SU-DHL-6 (cell line): ENCODE measurements at regions not wholly inside any gene's neighbourhood (a gene's known extent, or its start where the extent isn't known, plus 50 kb on each side); places are given as distances from the start of the nearest gene placed in this dataset.

Experiments used
- CTCF ChIP-seq: fragments of 200-600 bp; sonication (generic); IDR thresholded peaks from one replicate; pipeline ENCODE4 v1.5.1; 2017; ENCODE audit warnings: antibody characterized with exemption, mild to moderate bottlenecking, low read length, moderate library complexity; ENCODE audit not compliant: insufficient read depth, poor library complexity, severe bottlenecking
- EZH2phosphoT487 ChIP-seq: fragments of 200-600 bp; sonication (generic), shearing (Covaris generic); conservative IDR thresholded peaks from 2 replicates; pipeline ENCODE4 v1.6.1; 2018; ENCODE audit warnings: mild to moderate bottlenecking, antibody characterized with exemption, low read length, moderate library complexity, mixed read lengths

- no peak for TF ChIP-seq CTCF
- no peak for TF ChIP-seq EZH2phosphoT487
These were observed 212.4 kb downstream of the OPA1 start for GRCh38 chr3:193805448-193805847.
